ENCODE measurements at regions not wholly inside any gene's neighbourhood (a gene's known extent, or its start where the extent isn't known, plus 50 kb on each side); places are given as distances from the start of the nearest gene placed in this dataset.
A peak's percentile ranks its signal among the peaks of the same experiment; 100 is the strongest.
"Not testable (repeated sequence)": the region's sequence is repeated elsewhere in the genome, so short reads cannot be mapped to it uniquely, and the experiment has no call there.

DNA sequence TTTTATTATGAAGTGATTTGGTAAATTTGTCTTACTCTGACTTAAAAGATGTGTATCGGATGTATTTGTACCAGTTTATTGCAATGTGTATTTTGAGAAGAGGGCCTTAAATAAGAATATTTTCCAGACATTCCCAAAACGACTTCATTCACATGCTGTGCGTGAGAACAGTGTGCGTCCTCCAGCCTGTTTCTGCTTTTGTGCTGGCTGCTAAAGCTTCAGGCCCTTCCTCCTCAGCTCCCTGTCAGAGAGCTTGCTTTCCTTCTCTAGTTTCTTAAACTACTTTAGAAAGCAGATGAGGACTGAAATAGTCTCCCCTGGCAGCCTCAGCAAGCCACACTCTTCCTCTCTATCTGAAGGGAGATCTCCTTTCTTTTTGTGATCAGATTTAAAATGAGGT lies 157.8 kb downstream of the SAMD5 start:
- DNase-seq: peak in 5 of 10 donors; percentile 15 to 68 (median 64)
- intact Hi-C loops (cut with DNase I): no loop called here

DNA sequence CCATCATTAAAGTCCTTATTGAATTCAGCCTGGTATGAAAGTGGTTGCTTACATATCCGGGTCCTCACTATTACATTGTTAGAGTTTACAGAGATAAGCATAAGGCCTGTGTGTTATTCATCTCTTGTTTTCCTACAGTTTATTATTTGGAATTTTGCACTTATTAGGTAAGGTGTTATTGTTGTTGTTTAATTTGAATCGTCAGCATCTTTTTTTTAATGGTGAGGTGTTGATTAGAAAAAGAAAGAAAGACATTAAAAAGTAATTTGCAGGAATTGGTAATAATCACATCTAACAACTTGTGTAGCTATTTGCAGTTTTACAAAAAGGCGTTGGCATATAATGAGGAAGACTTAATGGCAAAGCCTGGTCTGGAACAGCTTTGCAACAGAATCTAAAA lies 158.6 kb downstream of the SAMD5 start:
- DNase-seq: no peak
- intact Hi-C loops (cut with DNase I): no loop called here

DNA sequence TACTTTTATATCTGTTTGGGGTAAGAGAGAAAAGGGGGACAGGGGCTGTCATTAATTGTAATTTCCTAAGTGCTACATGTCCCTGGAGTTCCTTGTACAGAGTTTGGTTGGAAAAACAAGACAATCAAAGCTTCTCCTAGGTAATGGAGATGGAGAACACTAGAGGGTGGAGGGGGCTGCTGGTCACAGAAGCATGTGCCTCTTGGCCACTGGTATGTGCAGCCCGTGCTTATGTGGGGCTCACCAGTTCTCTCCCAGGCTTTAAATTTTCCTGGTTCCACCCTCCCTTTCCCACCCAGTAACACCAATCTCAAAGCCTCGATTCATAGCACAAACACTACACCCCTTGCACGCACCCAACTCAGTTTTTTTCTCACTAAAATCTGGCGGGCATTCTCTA lies 165.6 kb downstream of the SAMD5 start:
- intact Hi-C loops (cut with DNase I): no loop called here
- DNase-seq: no peak

DNA sequence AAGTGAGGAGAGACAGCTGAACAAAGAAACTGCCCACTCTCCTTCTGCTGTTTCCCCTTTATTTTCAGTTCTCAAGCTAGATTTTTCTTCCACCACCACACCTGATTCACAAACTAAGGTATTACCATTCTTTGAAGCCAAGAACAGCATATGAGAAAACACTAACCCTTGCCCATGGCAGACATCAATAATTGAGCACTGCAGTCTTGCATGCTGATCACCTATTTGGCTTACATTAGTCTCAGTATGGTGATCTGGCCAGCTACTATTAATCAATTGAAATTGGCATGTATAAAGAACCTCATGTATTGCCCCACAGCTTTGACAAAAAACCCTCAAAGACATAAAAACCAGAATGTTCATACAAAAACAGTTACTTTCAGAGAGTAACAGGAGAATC lies 166.3 kb downstream of the SAMD5 start:
- DNase-seq: no peak
- intact Hi-C loops (cut with DNase I): no loop called here

DNA sequence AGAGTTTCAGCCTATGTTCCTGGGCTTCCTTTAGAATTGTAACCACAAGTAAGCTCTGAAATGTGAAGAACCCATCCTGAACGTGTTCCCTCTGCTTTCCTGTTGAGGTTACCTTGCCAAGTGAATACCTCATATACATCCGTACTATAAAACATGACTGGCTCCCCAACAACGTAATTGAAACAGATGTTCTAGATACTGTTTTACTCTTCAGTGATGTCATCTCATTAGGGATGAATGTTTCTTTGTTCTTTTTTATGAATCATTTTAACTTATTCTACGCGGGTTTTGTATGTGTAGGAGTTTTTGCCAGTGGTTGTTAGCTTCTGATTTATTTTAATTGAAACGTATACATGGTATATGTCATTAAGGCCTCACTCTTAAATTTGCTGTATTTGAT lies 166.8 kb downstream of the SAMD5 start:
- intact Hi-C loops (cut with DNase I): no loop called here
- DNase-seq: no peak

DNA sequence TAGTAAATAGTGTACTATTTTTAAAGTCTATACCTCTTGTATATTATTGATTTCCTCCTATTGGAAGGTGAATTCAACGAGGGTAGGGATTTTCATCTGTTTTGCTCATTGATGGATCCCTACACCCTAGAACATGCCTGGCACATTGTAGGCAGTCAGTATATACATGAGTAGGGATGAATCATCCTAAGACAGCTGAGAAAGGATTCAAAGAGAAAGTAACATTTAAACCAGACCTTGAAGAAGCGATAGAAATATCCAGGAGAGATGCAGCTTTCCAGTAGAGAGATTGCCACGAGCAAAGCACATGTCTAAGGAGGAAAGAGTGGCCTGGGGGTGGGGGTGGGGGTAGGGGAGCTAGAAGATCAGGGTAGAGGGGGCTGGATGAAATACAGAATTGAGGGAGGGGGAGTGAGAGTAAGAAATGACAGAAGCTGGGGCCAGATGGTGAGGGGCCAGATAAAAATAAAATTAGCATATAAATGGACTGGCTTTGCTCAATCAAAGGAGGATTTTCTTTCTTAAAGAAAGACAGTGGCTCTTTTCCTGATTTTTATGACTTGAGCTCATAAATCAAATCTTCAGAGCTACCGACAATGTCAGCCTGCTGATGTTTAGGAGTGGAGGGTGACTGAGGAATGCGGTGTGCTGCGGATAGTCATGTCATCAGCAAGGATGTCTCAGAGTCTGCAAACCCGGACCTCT lies 168.2 kb downstream of the SAMD5 start:
- intact Hi-C loops (cut with DNase I): no loop called here
- no peak for DNase-seq

DNA sequence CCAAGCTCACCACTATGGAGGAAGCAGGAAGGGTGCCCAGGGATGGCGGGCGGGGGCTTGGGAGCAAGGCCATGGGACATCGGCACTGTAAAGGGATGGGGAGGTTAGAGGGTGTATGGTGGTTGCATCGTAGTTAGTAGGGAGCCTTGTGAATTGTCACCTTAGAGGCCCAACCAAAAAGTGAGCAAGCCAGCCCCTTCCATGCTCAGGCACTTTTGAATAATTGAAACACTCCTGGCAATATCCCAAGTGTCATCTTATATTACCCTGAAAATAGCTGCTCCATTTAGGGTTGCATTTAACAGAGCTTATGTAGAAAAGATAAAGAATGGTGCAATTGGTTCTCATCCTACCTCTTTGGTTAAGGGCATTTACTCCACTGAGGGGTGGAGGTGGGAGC lies 169.2 kb downstream of the SAMD5 start:
- no peak for DNase-seq
- intact Hi-C loops (cut with DNase I): no loop called here

DNA sequence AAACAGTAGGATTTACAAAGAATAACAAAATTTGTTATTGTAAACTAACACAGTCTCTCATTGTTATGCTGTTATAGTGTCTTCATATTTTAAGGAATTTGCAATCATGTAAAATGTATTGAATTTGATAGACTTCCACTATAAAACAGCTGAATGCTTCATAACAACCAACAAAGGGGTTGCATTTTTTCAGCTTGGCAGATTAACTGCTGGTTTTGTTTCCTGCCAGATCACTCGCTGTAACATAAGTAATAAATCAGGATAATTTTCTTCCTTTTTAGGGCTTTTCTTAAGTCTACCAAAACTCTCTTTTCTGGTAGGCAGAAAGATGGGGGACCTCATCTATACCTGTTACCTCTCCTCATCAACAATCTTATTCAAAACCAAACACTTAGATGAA lies 169.8 kb downstream of the SAMD5 start:
- intact Hi-C loops (cut with DNase I): no loop called here
- DNase-seq: no peak

DNA sequence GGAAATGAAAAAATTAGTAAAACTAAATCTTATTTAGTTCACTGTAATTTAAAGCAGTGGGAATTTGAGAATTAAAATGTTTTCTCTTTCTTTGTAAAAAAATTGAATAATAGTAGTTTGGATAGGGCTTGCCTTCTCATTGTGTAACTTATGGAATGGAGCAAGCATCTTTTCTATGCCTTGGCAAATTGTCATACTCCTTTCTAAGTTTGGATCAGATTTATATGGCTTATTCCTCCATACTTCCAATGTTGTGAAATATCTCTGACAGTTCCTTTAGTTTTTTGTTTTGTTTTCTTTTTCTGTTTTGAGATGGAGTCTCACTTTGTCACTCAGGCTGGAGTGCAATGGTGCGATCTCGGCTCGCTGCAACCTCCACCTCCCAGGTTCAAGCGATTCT lies 176.4 kb downstream of the SAMD5 start:
- intact Hi-C loops (cut with DNase I): no loop called here
- no peak for DNase-seq

DNA sequence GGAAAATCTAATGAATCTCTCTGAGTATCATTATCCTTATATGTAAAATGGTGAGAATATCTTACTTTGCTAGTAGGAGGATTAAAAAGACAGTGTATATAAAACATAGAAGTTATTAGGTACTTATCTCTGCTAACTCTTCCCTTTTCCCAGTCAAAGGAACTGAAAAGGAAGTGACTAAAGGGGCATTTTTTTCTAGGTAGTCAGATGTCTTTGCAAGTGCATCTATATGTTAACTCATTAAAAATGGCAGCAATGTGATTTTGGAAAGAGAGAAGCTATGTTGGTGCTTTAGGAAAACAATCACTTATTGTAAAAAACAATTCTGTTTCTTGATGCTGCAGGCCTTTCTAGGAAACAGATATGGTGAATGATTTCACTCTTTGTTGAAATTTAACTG lies 180.9 kb downstream of the SAMD5 start:
- DNase-seq: no peak
- intact Hi-C loops (cut with DNase I): no loop called here

DNA sequence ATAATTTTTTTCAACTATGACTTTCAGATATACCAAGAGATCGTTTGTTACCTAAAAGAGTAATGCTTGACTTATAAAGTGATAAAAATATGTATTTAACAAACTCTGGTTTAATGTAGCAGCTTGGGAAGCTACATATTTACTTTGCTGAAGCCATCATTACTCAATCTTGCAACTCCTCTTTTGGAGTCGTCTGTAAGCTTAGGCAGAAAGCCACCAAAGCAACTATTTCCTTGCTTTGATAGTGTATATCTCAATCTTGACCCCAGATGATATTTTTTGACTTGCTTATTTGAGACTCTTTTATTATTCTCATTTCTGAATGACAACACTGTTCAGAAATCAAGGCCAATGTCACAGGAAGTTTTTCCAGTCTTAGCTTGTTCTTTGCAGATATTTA lies 183.0 kb downstream of the SAMD5 start:
- intact Hi-C loops (cut with DNase I): no loop called here
- DNase-seq: no peak

DNA sequence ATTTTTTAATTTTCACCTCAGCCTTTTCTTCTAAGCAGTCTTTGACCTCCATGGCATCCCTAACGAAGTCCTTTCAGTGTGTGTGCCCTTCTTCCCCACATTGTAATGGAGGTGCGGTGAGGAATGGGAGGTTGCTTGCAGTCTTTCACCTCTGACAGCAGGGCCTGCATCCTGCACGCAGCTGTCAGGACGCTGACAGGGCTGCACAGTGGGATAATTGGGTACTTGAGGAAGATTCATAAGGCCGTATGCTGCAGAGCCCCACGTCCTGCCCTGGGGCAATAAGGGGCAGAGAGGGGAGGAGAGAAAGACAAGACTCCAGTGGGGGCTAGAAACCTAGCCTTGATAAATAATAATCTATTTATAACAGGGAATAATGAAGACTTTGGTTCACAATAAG lies 184.7 kb downstream of the SAMD5 start:
- intact Hi-C loops (cut with DNase I): no loop called here
- no peak for DNase-seq

DNA sequence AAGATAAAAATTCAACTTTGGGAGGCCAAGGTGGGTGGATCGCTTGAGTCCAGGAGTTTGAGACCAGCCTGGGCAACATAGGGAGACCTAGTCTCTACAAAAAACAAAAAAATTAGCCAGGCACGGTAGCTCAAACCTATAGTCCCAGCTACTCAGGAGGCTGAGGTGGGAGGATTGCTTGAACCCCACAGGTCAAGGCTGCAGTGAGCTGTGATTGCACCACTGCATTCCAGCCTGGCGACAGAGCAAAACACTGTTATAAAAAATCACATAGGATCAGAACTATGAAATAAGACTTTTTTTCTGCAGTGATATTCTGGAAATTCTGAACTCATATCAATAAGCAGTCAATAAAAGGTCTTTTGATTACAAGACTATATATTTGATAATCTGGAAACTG lies 186.1 kb downstream of the SAMD5 start:
- not testable (repeated sequence) for DNase-seq

DNA sequence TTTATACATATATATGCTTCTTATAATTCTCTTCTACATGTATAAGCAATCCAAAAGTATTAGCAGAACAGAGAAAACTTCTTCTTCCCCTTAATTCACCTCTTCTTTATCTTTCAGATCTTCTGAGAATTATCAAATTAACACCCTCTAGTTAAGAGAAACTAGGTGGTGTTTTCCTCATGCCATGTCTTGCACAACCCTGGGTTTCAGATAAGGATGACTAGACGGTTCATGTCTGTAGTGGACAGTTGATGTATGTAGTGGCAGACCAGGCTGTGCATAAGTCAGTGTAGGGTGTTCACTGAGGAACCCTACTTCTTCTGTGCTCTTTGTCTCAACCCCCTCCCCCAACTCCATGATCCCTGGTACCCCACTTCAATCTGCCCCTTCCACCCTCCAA lies 187.3 kb downstream of the SAMD5 start:
- DNase-seq: no peak
- intact Hi-C loops (cut with DNase I): no loop called here

More for the DNA sequence above, 186.1 kb downstream of the SAMD5 start:
- intact Hi-C loops (cut with DNase I): not testable (repeated sequence)

DNA sequence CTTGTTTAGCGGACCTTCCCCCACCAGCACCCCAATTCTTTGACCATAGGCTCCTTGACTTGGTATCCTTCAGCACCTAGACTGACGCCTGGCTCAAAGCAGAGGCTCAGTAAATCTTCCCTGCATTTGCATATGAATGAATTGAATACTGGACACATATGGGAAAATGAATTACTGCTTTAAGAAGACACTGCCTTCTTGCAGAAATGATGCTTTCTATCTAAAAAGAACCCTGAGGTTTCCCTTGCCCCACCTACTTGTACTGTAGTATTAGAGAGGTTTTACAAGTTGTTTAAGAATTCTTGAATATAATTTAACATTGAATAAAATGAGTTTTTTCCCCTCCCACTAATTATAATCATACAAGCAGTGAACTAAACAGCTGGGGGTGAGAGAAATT lies 190.7 kb downstream of the SAMD5 start:
- intact Hi-C loops (cut with DNase I): no loop called here

DNA sequence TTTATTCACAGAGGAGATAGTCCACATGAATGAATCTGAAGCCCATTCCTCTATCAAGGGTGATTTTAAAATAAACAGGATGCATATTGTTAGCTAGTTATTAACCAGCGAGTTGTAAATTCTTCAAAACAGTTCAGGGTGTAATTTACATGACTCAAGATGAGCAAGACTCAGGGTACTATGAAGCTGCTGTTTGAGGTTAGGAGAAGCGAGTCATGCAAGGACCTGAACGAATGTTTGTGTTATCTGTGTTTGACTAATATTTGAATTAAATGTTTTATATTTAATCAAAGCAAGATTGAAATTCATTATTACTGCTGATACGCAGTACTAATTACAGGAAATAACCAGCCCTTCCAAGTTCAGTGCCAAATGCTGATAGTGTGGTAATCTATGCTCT lies 191.1 kb downstream of the SAMD5 start:
- intact Hi-C loops (cut with DNase I): no loop called here
- DNase-seq: no peak

More for the DNA sequence above, 190.7 kb downstream of the SAMD5 start:
- DNase-seq: no peak

DNA sequence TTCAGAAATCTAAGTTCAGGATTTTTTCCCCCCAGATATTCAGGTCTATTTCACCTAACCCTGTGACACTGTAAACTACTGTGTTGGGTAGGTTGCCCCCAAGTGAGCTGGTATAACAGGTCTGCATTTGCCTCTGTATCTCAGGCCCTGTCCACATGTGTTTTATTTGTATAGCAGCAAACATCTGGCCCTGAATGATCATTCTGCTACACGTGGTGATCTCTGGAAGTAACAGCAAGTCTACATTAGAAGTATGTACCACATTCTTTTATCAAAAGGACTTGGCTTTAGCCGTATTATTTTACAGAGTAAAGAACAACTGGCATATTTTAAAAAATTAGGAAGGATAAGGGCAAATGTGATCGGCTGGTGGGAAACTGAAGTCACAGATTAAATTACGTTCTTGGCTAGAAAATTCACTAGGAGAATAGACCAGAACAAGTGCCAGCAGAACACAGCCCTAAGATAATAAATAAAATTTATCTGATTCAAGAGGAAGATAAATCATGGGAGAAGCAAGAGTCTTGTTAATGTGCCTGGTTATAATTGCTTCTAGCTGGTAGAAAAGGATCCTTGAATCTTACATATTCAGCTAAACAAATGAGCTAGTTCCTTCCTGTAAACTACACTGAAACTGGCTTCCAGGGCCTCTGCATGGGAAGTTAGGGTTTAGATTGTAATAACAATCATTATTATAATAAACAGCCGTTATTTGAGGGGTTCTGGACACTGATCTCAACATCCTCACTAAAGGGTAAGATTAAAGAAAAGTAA lies 192.1 kb downstream of the SAMD5 start:
- intact Hi-C loops (cut with DNase I): no loop called here
- no peak for DNase-seq

DNA sequence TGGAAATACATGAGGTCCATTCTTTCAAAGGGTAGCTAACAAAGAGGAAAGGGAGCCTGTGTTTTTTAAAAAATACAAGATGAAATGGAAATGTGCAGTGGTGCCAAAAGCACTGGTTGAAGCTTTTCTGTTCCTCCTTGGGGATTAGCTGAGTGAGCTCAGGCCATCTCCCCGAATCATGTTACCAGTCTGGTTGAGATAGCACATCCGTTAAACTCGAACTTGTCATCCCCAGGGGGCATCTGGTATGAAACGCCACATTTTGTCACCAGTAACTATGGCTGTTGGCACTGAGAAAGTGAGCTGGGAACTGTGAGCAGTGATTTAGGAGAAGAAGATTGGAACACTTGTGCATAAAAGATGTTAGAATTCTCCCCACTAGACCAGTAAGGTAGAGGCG lies 196.2 kb downstream of the SAMD5 start:
- intact Hi-C loops (cut with DNase I): no loop called here
- DNase-seq: no peak

DNA sequence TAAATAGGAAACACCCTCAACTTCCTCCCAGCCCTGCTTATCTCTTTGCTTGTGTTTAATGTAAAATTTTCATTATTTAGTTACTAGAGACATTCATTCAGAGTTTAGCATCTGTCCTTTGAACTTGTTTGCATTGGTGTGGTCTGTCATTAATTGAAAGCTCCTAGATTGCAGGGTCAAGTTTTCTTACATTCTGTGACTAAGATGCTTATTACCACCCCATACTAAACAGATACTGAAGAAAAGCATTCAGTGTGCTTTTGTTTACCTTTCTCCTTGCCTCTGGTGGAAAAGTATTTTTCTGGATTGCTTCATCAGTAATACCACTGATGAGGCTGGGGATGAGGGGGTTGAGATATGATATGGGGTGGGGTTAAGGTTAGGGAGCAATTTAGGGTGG lies 199.0 kb downstream of the SAMD5 start:
- no peak for DNase-seq
- intact Hi-C loops (cut with DNase I): no loop called here

DNA sequence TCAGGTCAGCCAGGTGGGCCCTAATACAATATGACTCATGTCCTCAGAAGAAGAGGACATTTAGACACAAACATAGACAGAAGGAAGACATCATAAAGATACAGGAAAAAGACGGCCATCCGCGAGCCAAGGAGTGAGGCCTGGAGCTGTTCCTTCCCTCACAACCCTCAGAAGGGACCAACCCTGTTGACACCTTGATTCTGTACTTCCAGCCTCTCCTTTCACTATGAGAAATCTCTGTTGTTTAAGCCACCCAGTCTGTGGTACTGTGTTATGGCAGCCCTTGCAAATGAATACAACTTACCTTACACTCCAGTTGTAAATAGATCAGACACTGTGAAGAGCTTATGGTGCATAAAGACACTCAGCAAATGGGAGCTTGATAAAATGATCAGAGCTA lies 199.7 kb downstream of the SAMD5 start:
- DNase-seq: no peak

DNA sequence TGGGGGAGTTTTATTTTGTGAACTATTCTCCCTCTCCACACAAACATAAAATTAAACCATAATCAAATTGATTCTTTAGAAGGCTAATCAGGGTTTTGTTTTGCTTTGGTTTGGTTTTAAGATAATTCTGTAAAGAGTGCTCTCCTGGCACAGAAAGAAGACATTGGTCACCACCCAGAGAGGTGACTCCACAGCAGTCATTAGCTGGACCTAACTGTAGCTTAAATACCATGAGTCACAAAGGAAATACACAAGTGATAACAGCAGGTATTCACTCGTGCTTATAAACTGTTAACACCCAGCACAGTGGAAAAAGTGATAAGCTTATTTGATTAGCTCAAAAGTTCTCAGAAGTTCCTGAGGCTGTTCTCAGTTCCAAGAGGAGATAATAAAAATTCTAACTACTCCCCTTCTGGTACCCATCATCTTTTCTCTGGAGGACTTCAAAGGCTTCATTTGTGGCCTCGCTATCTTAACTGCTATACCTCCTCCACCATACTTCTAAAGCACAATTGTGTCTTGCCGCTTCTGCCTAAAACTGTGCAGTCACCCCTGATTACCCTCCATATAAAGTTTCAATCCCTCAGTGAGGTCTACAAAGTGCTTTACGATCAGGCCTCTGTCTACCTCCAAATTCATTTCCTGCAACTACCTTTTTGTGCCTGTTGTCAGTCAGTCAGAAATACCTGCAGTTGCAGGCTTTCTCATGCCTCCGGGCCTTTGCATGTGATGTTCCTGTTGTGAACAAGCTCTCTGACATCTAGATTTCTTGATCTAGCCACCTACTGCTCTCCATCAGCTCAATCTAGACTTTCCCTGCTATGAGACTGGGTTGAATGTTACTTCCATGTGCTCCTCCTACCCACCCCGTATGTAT lies 201.1 kb downstream of the SAMD5 start:
- no peak for DNase-seq
- intact Hi-C loops (cut with DNase I): no loop called here

More for the DNA sequence above, 199.7 kb downstream of the SAMD5 start:
- intact Hi-C loops (cut with DNase I): no loop called here

Data from posterior cingulate gyrus (tissue), 11 donors.